ENCODE measurements at regions not wholly inside any gene's neighbourhood (a gene's known extent, or its start where the extent isn't known, plus 50 kb on each side); places are given as distances from the start of the nearest gene placed in this dataset.

DNA sequence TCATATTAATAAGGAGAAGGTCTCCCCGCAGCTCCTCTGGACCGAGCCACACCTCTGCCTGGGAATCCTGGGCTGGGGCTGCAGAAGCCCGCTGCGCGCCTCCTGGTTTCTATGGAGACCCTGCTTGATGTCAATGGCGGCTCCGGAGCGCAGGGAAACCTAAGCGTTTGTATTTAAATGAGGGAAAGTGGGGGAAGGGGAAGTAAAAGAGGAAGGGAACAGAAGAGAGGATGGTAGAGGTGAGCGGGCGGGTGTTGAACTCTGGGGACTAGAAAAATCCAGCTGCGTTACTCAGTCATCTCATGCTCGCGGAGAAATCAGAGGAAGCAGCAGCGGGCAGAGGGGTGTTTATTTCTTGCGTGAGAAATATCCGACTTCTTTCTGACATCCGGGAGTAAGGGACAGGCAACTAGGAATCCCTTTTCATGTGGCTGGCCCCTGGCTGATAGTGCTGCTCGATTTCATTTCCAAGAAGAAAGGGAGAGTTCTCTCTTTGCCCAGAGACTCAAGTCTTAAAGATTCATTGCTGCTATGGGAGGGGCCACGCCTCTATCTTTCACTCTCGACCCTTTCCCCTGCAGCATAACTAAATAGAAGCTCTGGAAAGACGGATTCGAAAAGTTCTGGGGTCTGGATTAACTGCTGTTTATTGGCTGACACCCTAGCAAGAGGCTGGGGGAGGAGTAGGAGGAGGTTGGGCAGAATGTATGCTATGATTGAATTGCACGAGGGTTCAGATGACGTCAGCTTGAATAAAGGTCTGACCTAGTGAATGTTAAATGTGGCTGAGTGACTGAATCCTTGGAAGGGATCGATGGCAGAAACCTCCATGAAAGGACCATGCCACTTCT, 110.5 kb upstream of the GAP43 start:
- Histone ChIP-seq H3K4me1 (ENCODE audit: insufficient read depth, low read length, poor library complexity, severe bottlenecking) (peaks cover 14% of the 10 kb centered on the region), H3K36me3 (ENCODE audit: insufficient read depth, low read length, poor library complexity, severe bottlenecking) (no peaks in the 10 kb centered on the region), H3K27me3 (replicated peaks; ENCODE audit: insufficient read depth, low read depth, low read length, poor library complexity) (no peaks in the 10 kb centered on the region), H3K27ac (ENCODE audit: low read depth, low read length, poor library complexity, severe bottlenecking) (peak overlapping the region; percentile 61), H3K9me3 (ENCODE audit: low read depth, low read length, poor library complexity, severe bottlenecking) (no peaks in the 10 kb centered on the region), H3K4me3 (ENCODE audit: low read depth, low read length, poor library complexity, severe bottlenecking) (peak overlapping the region; percentile 52)
- peak; percentile 89 for DNase-seq (ENCODE audit: low spot score)
- BruUV-seq (replicated peaks): TSS peak; percentile 95
- TF ChIP-seq EZH2 (IDR thresholded peaks at IDR 0.05; ENCODE audit: borderline replicate concordance, low read depth, low read length, poor library complexity, severe bottlenecking): no peak
- TF ChIP-seq, protein P1, sequence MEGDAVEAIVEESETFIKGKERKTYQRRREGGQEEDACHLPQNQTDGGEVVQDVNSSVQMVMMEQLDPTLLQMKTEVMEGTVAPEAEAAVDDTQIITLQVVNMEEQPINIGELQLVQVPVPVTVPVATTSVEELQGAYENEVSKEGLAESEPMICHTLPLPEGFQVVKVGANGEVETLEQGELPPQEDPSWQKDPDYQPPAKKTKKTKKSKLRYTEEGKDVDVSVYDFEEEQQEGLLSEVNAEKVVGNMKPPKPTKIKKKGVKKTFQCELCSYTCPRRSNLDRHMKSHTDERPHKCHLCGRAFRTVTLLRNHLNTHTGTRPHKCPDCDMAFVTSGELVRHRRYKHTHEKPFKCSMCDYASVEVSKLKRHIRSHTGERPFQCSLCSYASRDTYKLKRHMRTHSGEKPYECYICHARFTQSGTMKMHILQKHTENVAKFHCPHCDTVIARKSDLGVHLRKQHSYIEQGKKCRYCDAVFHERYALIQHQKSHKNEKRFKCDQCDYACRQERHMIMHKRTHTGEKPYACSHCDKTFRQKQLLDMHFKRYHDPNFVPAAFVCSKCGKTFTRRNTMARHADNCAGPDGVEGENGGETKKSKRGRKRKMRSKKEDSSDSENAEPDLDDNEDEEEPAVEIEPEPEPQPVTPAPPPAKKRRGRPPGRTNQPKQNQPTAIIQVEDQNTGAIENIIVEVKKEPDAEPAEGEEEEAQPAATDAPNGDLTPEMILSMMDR (conservative IDR thresholded peaks at IDR 0.05; ENCODE audit: low read depth, low read length): no peak
- POLR2A ChIA-PET (ENCODE audit: low non-redundant PET): interaction anchor here (0.7 kb wide), 1 partner anchor 50 kb away, joined by 4 read pairs; no protein-coding TSS in a partner anchor
- intact Hi-C loops (cut with micrococcal nuclease; ENCODE audit: unreplicated experiment): loop anchor here (5.0 kb wide), 1 partner anchor 190 kb away; no protein-coding TSS in a partner anchor
- CTCF ChIA-PET: no interaction called here

DNA sequence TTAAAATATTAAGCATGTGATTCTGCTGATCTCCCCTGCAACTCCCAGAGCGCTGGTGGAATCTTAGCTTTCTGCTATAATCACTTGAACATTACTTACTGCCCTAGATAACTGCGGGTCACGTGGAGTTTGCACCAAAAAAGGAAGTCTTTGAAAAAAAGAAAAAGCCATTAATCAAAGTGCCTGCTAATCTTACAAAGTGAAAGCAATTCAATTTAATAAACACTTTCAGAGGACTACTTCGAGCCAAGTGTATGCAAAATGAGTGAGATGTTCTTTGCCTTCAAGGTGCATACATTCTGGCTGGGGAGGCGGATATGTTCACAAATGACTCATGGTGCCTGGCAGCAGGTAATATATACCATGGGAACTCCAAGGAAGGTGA, 109.9 kb upstream of the GAP43 start:
- H3K27ac ChIP-seq (ENCODE audit: low read depth, low read length, poor library complexity, severe bottlenecking): peak overlapping the region; percentile 61
- CTCF ChIA-PET: no interaction called here
- no TSS peak for BruUV-seq (replicated peaks)

DNA sequence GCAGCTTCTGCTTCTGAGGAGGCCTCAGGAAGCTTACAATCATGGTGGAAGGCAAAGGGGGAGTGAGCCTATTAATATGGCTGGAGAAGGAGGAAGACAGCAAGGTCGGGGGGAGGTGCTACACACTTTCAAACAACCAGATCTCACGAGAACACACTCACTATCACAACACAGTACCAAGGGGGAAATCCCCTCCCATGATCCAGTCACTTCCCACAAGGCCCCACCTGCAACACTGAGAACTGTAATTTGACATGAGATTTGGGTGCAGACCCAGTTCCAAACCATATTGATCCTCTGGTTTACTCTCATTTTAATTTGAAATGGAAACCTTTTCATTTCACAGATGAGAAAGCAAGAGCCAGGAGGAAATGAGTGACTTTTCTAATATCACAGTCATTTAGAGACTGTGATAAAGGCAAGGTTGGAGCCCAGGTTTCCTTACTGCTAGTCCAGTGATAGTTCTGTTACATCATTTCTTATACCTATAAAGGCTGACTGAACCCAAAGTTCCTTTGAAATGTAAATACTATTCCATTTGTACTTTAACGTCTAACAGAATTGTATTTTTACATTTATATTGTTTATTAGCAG, 105.8 kb upstream of the GAP43 start:
- Histone ChIP-seq H3K9me3 (ENCODE audit: low read depth, low read length, poor library complexity, severe bottlenecking) (no peaks in the 10 kb centered on the region), H3K4me3 (ENCODE audit: low read depth, low read length, poor library complexity, severe bottlenecking) (no peak overlapping the region), H3K4me1 (ENCODE audit: insufficient read depth, low read length, poor library complexity, severe bottlenecking) (peaks cover 32% of the 10 kb centered on the region), H3K36me3 (ENCODE audit: insufficient read depth, low read length, poor library complexity, severe bottlenecking) (no peaks in the 10 kb centered on the region), H3K27ac (ENCODE audit: low read depth, low read length, poor library complexity, severe bottlenecking) (peak overlapping the region; percentile 59), H3K27me3 (replicated peaks; ENCODE audit: insufficient read depth, low read depth, low read length, poor library complexity) (no peaks in the 10 kb centered on the region)
- no TSS peak for BruUV-seq (replicated peaks)
- POLR2A ChIA-PET (ENCODE audit: low non-redundant PET): no interaction called here
- DNase-seq (ENCODE audit: low spot score): no peak
- TF ChIP-seq, protein P1 (conservative IDR thresholded peaks at IDR 0.05; ENCODE audit: low read depth, low read length): no peak
- no peak for TF ChIP-seq EZH2 (IDR thresholded peaks at IDR 0.05; ENCODE audit: borderline replicate concordance, low read depth, low read length, poor library complexity, severe bottlenecking)
- CTCF ChIA-PET: no interaction called here
- intact Hi-C loops (cut with micrococcal nuclease; ENCODE audit: unreplicated experiment): no loop called here

More for the DNA sequence above, 109.9 kb upstream of the GAP43 start:
- H3K27me3 ChIP-seq (replicated peaks; ENCODE audit: insufficient read depth, low read depth, low read length, poor library complexity): no peaks in the 10 kb centered on the region
- H3K4me1 ChIP-seq (ENCODE audit: insufficient read depth, low read length, poor library complexity, severe bottlenecking): peaks cover 20% of the 10 kb centered on the region
- no peaks in the 10 kb centered on the region for H3K36me3 ChIP-seq (ENCODE audit: insufficient read depth, low read length, poor library complexity, severe bottlenecking)
- no peak for TF ChIP-seq EZH2 (IDR thresholded peaks at IDR 0.05; ENCODE audit: borderline replicate concordance, low read depth, low read length, poor library complexity, severe bottlenecking)
- TF ChIP-seq, protein P1 (conservative IDR thresholded peaks at IDR 0.05; ENCODE audit: low read depth, low read length): no peak
- no peaks in the 10 kb centered on the region for H3K9me3 ChIP-seq (ENCODE audit: low read depth, low read length, poor library complexity, severe bottlenecking)
- DNase-seq (ENCODE audit: low spot score): no peak
- H3K4me3 ChIP-seq (ENCODE audit: low read depth, low read length, poor library complexity, severe bottlenecking): peak overlapping the region; percentile 52
- POLR2A ChIA-PET (ENCODE audit: low non-redundant PET): interaction anchor here (0.7 kb wide), 1 partner anchor 50 kb away, joined by 4 read pairs; no protein-coding TSS in a partner anchor
- intact Hi-C loops (cut with micrococcal nuclease; ENCODE audit: unreplicated experiment): loop anchor here (5.0 kb wide), 1 partner anchor 191 kb away; no protein-coding TSS in a partner anchor

Data from A673 (cell line).